Neural progenitor cell (in vitro differentiated cells): ENCODE measurements at regions not wholly inside any gene's neighbourhood (a gene's known extent, or its start where the extent isn't known, plus 50 kb on each side); places are given as distances from the start of the nearest gene placed in this dataset.

Source experiments
- DNase-seq: peaks from one replicate; pipeline ENCODE4 v3.0.0-alpha.2; 2016; ENCODE audit warnings: low spot score
- H2AFZ ChIP-seq: fragments of 200-600 bp; sonication (generic); replicated peaks from 2 replicates; pipeline ENCODE4 v1.6.1; 2016; ENCODE audit warnings: antibody characterized with exemption
- H3F3A ChIP-seq: fragments of 200-600 bp; sonication (generic); 2 replicates; pipeline ENCODE4 v1.6.1; 2016; ENCODE audit warnings: antibody characterized with exemption, low read depth
- H3K27ac ChIP-seq: fragments of 200-600 bp; sonication (generic); 2 replicates; pipeline ENCODE4 v1.5.1; 2016; ENCODE audit warnings: mild to moderate bottlenecking
- H3K27me3 ChIP-seq: fragments of 200-600 bp; sonication (generic); 2 replicates; pipeline ENCODE4 v1.6.1; 2016; ENCODE audit warnings: mild to moderate bottlenecking, moderate library complexity
- H3K36me3 ChIP-seq: fragments of 200-600 bp; sonication (generic); 2 replicates; pipeline ENCODE4 v1.5.1; 2016
- H3K4me1 ChIP-seq: fragments of 200-600 bp; sonication (generic); 2 replicates; pipeline ENCODE4 v1.6.1; 2016; ENCODE audit warnings: mixed run types
- H3K4me2 ChIP-seq: fragments of 200-600 bp; sonication (generic); 2 replicates; pipeline ENCODE4 v1.6.1; 2016
- H3K4me3 ChIP-seq: fragments of 200-600 bp; sonication (generic); 2 replicates; pipeline ENCODE4 v1.5.1; 2016
- H3K79me2 ChIP-seq: fragments of 200-600 bp; sonication (generic); 2 replicates; pipeline ENCODE4 v1.6.1; 2016; ENCODE audit warnings: low read depth
- H3K9ac ChIP-seq: fragments of 200-600 bp; sonication (generic); 2 replicates; pipeline ENCODE4 v1.6.1; 2016
- H3K9me3 ChIP-seq: fragments of 200-600 bp; sonication (generic); 2 replicates; pipeline ENCODE4 v1.5.1; 2016; ENCODE audit warnings: low read depth
- H4K20me1 ChIP-seq: fragments of 200-600 bp; sonication (generic); 2 replicates; pipeline ENCODE4 v1.6.1; 2016; ENCODE audit warnings: low read depth
- H3K27ac Mint-ChIP-seq: 3 replicates; pipeline ENCODE4 v1.8.0; 2021; ENCODE audit warnings: mixed read lengths
- H3K27me3 Mint-ChIP-seq: 2 replicates; pipeline ENCODE4 v1.8.0; 2022; ENCODE audit warnings: low read depth, mild to moderate bottlenecking, inconsistent platforms, moderate library complexity, mixed read lengths; ENCODE audit not compliant: insufficient read depth
- H3K36me3 Mint-ChIP-seq: 3 replicates; pipeline ENCODE4 v1.8.0; 2021; ENCODE audit warnings: mixed read lengths
- H3K4me1 Mint-ChIP-seq: 3 replicates; pipeline ENCODE4 v1.8.0; 2021; ENCODE audit warnings: mixed read lengths
- H3K4me3 Mint-ChIP-seq: 3 replicates; pipeline ENCODE4 v1.8.0; 2021; ENCODE audit warnings: mild to moderate bottlenecking, moderate library complexity, mixed read lengths
- H3K9me3 Mint-ChIP-seq: 3 replicates; pipeline ENCODE4 v1.8.0; 2020; ENCODE audit warnings: mixed read lengths
- EZH2 ChIP-seq: fragments of 200-600 bp; sonication (generic); IDR thresholded peaks from 2 replicates; pipeline ENCODE4 v1.6.1; 2017; ENCODE audit warnings: antibody characterized with exemption, mild to moderate bottlenecking, moderate library complexity
- EZH2phosphoT487 ChIP-seq: fragments of 200-600 bp; sonication (generic); IDR thresholded peaks from 2 replicates; pipeline ENCODE4 v1.6.1; 2017; ENCODE audit warnings: antibody characterized with exemption
- TF ChIP-seq, protein P1 (sequence below): fragments of 200-600 bp; sonication (generic); IDR thresholded peaks from 2 replicates; pipeline ENCODE4 v1.5.1; 2017; ENCODE audit warnings: antibody characterized with exemption, mild to moderate bottlenecking

DNA sequence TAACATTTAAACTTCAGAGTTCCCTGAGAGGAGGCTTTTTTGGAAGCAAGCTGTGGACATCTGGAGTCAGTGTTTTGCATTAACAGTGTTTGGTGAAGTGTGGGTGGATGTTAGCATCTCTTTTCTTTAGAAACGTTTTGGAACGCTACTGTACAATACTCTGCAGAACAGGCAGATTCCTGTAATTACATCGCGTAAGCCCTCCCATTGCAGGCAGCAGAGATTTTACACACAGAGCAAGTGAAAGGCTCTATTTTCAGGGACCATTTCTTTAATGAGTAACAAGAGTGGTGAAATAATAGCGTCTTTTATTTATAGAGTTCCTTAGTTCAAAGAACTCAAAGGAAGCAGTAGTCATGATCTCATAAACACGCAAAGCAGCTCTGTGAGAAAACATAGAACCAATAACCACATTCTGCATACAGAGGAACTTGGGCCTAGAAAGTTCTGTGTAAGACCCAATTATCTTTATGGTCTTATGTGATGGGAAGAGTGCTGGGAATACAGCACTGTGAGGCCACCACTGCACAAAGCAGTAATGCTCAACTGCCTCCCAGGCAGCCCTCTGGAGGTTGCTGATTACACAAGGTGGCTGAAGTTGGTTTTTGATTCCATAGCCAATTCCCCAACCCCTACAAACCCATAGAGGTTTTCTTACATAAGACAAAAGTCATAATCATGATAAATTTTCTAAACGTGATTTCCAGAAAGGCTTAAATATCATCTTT is 298.7 kb upstream of the EPHA5 start:
- H3K4me3 Mint-ChIP-seq = no peak overlapping the region
- DNase-seq = no peak
- Histone ChIP-seq H3K4me1 (no peaks in the 10 kb centered on the region), H3K4me3 (no peak overlapping the region), H3K9me3 (no peaks in the 10 kb centered on the region), H3K36me3 (no peaks in the 10 kb centered on the region), H3K79me2 (no peaks in the 10 kb centered on the region), H4K20me1 (no peaks in the 10 kb centered on the region), H3K27ac (no peak overlapping the region), H3F3A (peaks cover 7% of the 10 kb centered on the region), H3K27me3 (no peaks in the 10 kb centered on the region), H3K4me2 (no peak overlapping the region), H2AFZ (peak overlapping the region; percentile 14), H3K9ac (no peak overlapping the region)
- H3K27ac Mint-ChIP-seq = no peak overlapping the region
- peaks cover 5% of the 10 kb centered on the region for H3K4me1 Mint-ChIP-seq
- H3K27me3 Mint-ChIP-seq = no peaks in the 10 kb centered on the region
- no peaks in the 10 kb centered on the region for H3K9me3 Mint-ChIP-seq
- TF ChIP-seq EZH2 (no peak), EZH2phosphoT487 (no peak)
- TF ChIP-seq, protein P1, sequence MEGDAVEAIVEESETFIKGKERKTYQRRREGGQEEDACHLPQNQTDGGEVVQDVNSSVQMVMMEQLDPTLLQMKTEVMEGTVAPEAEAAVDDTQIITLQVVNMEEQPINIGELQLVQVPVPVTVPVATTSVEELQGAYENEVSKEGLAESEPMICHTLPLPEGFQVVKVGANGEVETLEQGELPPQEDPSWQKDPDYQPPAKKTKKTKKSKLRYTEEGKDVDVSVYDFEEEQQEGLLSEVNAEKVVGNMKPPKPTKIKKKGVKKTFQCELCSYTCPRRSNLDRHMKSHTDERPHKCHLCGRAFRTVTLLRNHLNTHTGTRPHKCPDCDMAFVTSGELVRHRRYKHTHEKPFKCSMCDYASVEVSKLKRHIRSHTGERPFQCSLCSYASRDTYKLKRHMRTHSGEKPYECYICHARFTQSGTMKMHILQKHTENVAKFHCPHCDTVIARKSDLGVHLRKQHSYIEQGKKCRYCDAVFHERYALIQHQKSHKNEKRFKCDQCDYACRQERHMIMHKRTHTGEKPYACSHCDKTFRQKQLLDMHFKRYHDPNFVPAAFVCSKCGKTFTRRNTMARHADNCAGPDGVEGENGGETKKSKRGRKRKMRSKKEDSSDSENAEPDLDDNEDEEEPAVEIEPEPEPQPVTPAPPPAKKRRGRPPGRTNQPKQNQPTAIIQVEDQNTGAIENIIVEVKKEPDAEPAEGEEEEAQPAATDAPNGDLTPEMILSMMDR = no peak
- no peaks in the 10 kb centered on the region for H3K36me3 Mint-ChIP-seq

DNA sequence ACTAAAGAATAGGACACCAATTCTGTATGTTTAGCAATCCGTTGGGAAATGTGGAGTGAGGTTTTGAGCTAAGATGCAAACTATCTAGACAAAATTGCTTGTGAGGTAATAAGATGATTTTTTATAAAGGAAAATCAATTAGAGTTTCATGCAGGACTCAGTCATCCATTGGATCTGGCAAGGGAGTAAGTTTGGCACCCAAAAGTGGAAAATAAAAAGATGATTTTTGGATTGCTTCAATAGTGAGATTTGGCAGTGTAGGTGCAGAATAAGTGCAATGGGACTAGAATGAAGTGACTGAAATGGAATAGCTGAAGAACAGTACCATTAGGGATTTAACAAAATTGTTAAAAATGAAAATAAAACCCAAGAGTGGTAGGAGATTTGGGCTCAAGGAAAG is 290.5 kb upstream of the EPHA5 start:
- Mint-ChIP-seq H3K27ac (no peak overlapping the region), H3K36me3 (no peaks in the 10 kb centered on the region), H3K9me3 (peaks cover 5% of the 10 kb centered on the region), H3K27me3 (no peaks in the 10 kb centered on the region), H3K4me1 (no peaks in the 10 kb centered on the region), H3K4me3 (no peak overlapping the region)
- H3K4me1 ChIP-seq = no peaks in the 10 kb centered on the region
- no peak overlapping the region for H3K4me2 ChIP-seq
- no peaks in the 10 kb centered on the region for H3K36me3 ChIP-seq
- no peaks in the 10 kb centered on the region for H3F3A ChIP-seq
- TF ChIP-seq EZH2 (no peak), EZH2phosphoT487 (no peak)
- TF ChIP-seq, protein P1 = no peak
- H3K27ac ChIP-seq = no peak overlapping the region
- H4K20me1 ChIP-seq = no peaks in the 10 kb centered on the region
- H3K79me2 ChIP-seq = no peaks in the 10 kb centered on the region
- H3K27me3 ChIP-seq = no peaks in the 10 kb centered on the region
- no peak for DNase-seq
- H3K9me3 ChIP-seq = no peaks in the 10 kb centered on the region
- H3K9ac ChIP-seq = no peak overlapping the region
- H2AFZ ChIP-seq = no peak overlapping the region
- H3K4me3 ChIP-seq = no peak overlapping the region

DNA sequence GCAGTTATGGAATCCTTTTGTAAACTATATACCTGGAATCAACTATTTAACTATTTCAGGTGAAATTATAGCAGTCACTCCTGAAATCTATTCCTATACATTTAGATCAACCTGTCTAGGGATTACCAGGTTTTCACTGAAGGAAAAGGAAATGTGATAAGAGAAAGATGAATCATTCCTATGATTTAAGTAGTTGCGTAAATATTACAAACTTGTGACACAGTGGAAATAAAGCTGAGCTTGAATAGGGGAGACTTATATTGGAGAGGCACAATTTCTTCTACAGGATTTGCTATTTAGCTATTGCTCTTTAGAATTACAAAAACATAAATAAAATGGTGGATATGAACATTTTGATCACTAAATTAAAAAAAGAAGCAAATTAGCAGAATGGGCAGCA is 284.1 kb upstream of the EPHA5 start:
- H3K27me3 ChIP-seq = no peaks in the 10 kb centered on the region
- H4K20me1 ChIP-seq = no peaks in the 10 kb centered on the region
- Mint-ChIP-seq H3K27ac (no peak overlapping the region), H3K27me3 (no peaks in the 10 kb centered on the region), H3K9me3 (peaks cover 5% of the 10 kb centered on the region), H3K36me3 (no peaks in the 10 kb centered on the region), H3K4me1 (no peaks in the 10 kb centered on the region), H3K4me3 (no peak overlapping the region)
- H3K9me3 ChIP-seq = no peaks in the 10 kb centered on the region
- no peak overlapping the region for H3K27ac ChIP-seq
- no peak for DNase-seq
- H3F3A ChIP-seq = no peaks in the 10 kb centered on the region
- peaks cover 5% of the 10 kb centered on the region for H3K4me1 ChIP-seq
- TF ChIP-seq EZH2phosphoT487 (no peak), EZH2 (no peak)
- TF ChIP-seq, protein P1 = no peak
- no peaks in the 10 kb centered on the region for H3K36me3 ChIP-seq
- no peaks in the 10 kb centered on the region for H3K79me2 ChIP-seq
- no peak overlapping the region for H3K9ac ChIP-seq
- no peak overlapping the region for H2AFZ ChIP-seq
- no peak overlapping the region for H3K4me2 ChIP-seq
- no peak overlapping the region for H3K4me3 ChIP-seq
